ENCODE measurements at regions not wholly inside any gene's neighbourhood (a gene's known extent, or its start where the extent isn't known, plus 50 kb on each side); places are given as distances from the start of the nearest gene placed in this dataset.

DNA sequence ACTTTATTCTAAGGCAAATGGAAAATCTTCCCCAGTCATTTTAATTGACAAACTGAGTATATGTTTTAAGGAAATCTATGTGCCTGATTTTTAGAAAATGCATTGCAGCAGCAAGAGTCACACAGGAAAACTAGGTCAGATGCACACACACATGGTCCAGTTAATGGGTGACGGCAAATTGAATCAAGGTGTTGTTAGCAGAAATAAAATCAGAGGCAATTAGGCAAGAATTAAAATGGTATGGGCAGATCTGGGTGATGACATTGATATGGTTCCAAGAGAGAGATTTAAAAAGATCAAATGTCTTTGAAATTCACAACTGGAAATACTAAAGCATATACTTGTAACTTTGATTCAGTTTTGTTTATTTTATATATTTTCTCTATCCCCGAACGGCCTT, 174.2 kb upstream of the CDH19 start:
- H3K36me3 ChIP-seq (replicated peaks in 1 of 2; ENCODE audit: insufficient read depth in 1 of 2, low read depth in 2 of 2) = no peaks in the 10 kb centered on the region
- H3K9me3 ChIP-seq = no peaks in the 10 kb centered on the region
- no peak for DNase-seq
- no peaks in the 10 kb centered on the region for H3K4me1 ChIP-seq
- TF ChIP-seq, protein P1, sequence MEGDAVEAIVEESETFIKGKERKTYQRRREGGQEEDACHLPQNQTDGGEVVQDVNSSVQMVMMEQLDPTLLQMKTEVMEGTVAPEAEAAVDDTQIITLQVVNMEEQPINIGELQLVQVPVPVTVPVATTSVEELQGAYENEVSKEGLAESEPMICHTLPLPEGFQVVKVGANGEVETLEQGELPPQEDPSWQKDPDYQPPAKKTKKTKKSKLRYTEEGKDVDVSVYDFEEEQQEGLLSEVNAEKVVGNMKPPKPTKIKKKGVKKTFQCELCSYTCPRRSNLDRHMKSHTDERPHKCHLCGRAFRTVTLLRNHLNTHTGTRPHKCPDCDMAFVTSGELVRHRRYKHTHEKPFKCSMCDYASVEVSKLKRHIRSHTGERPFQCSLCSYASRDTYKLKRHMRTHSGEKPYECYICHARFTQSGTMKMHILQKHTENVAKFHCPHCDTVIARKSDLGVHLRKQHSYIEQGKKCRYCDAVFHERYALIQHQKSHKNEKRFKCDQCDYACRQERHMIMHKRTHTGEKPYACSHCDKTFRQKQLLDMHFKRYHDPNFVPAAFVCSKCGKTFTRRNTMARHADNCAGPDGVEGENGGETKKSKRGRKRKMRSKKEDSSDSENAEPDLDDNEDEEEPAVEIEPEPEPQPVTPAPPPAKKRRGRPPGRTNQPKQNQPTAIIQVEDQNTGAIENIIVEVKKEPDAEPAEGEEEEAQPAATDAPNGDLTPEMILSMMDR (IDR thresholded peaks at IDR 0.05) = no peak
- TF ChIP-seq POLR2A (IDR thresholded peaks at IDR 0.05) = no peak
- no peak overlapping the region for H3K4me3 ChIP-seq
- 77 to 84% methylated on average over 3 of the region's 3 CpGs for WGBS, 2 donors
- H3K27me3 ChIP-seq = no peaks in the 10 kb centered on the region
- no peak for ATAC-seq
- no peak overlapping the region for H3K27ac ChIP-seq
- intact Hi-C loops (cut with DNase I) = no loop called here

DNA sequence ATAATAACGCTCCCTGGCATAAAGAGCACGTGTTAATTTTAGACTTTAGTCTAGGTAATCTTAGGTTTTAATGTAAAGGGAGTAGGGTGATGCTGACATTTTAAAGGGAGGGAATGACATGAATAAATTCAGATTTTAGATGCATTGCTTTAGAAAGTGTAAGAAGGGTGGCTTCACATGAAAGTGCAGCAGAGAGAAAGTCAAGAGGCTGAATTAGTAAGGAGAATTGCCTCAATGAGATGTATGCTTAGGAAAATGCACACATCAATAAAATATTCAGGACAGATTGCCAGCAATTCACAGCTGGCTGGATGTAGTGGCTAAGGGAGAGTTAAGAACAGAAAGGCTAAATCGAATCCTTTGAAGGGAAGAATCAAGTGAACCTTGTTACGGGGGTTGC, 165.5 kb upstream of the CDH19 start:
- ATAC-seq (no peak), DNase-seq (no peak)
- WGBS, 2 donors = 69 to 75% methylated on average over 4 of the region's 4 CpGs
- TF ChIP-seq, protein P1 (IDR thresholded peaks at IDR 0.05) = no peak
- TF ChIP-seq POLR2A (IDR thresholded peaks at IDR 0.05) = no peak
- Histone ChIP-seq H3K9me3 (no peaks in the 10 kb centered on the region), H3K27ac (no peak overlapping the region), H3K27me3 (no peaks in the 10 kb centered on the region), H3K4me1 (no peaks in the 10 kb centered on the region), H3K4me3 (no peak overlapping the region), H3K36me3 (replicated peaks in 1 of 2; ENCODE audit: insufficient read depth in 1 of 2, low read depth in 2 of 2) (no peaks in the 10 kb centered on the region)
- intact Hi-C loops (cut with DNase I) = no loop called here

DNA sequence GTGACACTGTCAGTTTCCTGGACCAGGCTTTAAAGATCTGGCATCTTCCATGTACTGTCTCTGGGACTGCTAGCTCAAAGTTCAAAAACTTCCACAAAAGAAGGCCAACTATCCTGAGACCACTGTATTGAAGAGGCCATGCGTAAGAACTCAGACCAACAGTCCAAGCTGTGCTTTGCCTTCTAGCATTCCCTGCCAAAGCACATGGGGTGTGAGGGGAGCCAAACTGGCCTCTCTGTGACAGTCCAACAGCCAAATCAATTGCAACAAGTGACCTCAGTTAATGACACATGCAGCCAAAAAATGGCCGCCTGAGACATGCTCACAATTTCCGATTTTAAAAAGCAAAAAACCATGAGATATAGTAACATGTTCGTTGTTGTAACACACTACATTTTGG, 160.3 kb upstream of the CDH19 start:
- ATAC-seq = no peak
- H3K36me3 ChIP-seq (replicated peaks in 1 of 2; ENCODE audit: insufficient read depth in 1 of 2, low read depth in 2 of 2) = no peaks in the 10 kb centered on the region
- no peaks in the 10 kb centered on the region for H3K27me3 ChIP-seq
- no peaks in the 10 kb centered on the region for H3K9me3 ChIP-seq
- H3K4me1 ChIP-seq = no peaks in the 10 kb centered on the region
- no peak for DNase-seq
- 80% methylated on average over 4 of the region's 4 CpGs for WGBS, 2 donors
- H3K4me3 ChIP-seq = no peak overlapping the region
- intact Hi-C loops (cut with DNase I) = no loop called here
- no peak overlapping the region for H3K27ac ChIP-seq
- no peak for TF ChIP-seq POLR2A (IDR thresholded peaks at IDR 0.05)
- TF ChIP-seq, protein P1 (IDR thresholded peaks at IDR 0.05) = no peak

DNA sequence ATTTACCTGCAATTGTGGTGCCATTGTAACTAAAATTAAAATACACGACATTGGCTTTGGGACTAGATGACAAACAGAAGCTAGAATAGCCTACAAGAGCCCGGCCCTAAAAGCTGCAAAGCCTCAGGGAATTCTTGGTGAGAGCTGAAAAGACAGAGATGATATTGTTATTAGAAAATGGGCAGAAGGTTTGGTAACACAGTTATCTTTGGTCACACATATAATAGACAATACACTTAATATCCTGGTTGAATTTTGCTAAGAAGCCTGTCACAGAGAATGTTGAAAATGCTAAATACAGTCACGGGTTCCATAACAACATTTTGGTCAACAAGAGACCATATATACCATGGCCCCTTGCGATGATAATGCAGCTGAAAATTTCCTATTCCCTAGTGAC, 157.3 kb upstream of the CDH19 start:
- WGBS, 2 donors = 80 to 83% methylated on average over 4 of the region's 4 CpGs
- no peak for ATAC-seq
- intact Hi-C loops (cut with DNase I) = no loop called here

DNA sequence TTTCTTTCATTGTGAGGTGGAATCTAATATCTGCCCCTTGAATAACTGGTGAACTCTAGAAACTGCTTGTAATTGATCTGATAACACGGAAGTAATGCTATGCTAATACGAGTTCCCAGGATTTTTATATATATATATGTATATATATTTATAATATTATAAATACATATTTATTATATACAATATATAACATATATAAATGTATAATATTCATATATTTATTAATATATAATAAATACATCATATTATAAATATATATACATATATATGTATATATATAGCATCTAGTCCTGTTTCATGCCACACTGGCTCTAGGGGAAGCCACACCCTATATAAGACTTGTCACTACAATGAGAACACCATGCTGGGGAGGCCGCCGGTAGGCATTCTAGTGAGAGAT, 156.7 kb upstream of the CDH19 start:
- intact Hi-C loops (cut with DNase I) = no loop called here
- Histone ChIP-seq H3K4me3 (no peak overlapping the region), H3K9me3 (no peaks in the 10 kb centered on the region), H3K27ac (no peak overlapping the region), H3K36me3 (replicated peaks in 1 of 2; ENCODE audit: insufficient read depth in 1 of 2, low read depth in 2 of 2) (no peaks in the 10 kb centered on the region), H3K4me1 (no peaks in the 10 kb centered on the region), H3K27me3 (no peaks in the 10 kb centered on the region)
- DNase-seq (no peak), ATAC-seq (no peak)
- TF ChIP-seq POLR2A (IDR thresholded peaks at IDR 0.05) = no peak
- TF ChIP-seq, protein P1 (IDR thresholded peaks at IDR 0.05) = no peak
- WGBS, 2 donors = 81 to 88% methylated on average over 4 of the region's 4 CpGs

More for the DNA sequence above, 157.3 kb upstream of the CDH19 start:
- Histone ChIP-seq H3K4me3 (no peak overlapping the region), H3K27ac (no peak overlapping the region), H3K9me3 (no peaks in the 10 kb centered on the region), H3K4me1 (no peaks in the 10 kb centered on the region), H3K27me3 (no peaks in the 10 kb centered on the region), H3K36me3 (replicated peaks in 1 of 2; ENCODE audit: insufficient read depth in 1 of 2, low read depth in 2 of 2) (no peaks in the 10 kb centered on the region)
- TF ChIP-seq, protein P1 (IDR thresholded peaks at IDR 0.05) = no peak
- no peak for TF ChIP-seq POLR2A (IDR thresholded peaks at IDR 0.05)
- no peak for DNase-seq
